Esophagus muscularis mucosa (tissue), 4 donors: ENCODE measurements at regions not wholly inside any gene's neighbourhood (a gene's known extent, or its start where the extent isn't known, plus 50 kb on each side); places are given as distances from the start of the nearest gene placed in this dataset.

Experiments
- EP300 ChIP-seq: sonication (generic); formaldehyde crosslinking; IDR thresholded peaks from one replicate; pipeline ENCODE4 v1.6.1; 2017; ENCODE audit warnings: antibody characterized with exemption
- POLR2A ChIP-seq: fragments of 450-650 bp; IDR thresholded peaks from one replicate; pipeline ENCODE4 v1.6.1; 2017; ENCODE audit warnings: antibody characterized with exemption, moderate library complexity, mild to moderate bottlenecking, low read depth
- POLR2AphosphoS5 ChIP-seq, 2 donors: sonication (generic); formaldehyde crosslinking; IDR thresholded peaks; one replicate each; pipeline ENCODE4 v1.6.1; 2017; ENCODE audit warnings: antibody characterized with exemption in 2 of 2
- TF ChIP-seq, protein P1 (sequence below), 3 experiments: fragments of 200-600 bp in 2 of 3; fragments of 450-650 bp in 1 of 3; sonication (generic) in 2 of 3; IDR thresholded peaks; one replicate each; pipeline ENCODE4 v1.5.1; 2017 to 2019; ENCODE audit warnings: antibody characterized with exemption in 3 of 3, mild to moderate bottlenecking in 2 of 3, moderate library complexity in 1 of 3

DNA sequence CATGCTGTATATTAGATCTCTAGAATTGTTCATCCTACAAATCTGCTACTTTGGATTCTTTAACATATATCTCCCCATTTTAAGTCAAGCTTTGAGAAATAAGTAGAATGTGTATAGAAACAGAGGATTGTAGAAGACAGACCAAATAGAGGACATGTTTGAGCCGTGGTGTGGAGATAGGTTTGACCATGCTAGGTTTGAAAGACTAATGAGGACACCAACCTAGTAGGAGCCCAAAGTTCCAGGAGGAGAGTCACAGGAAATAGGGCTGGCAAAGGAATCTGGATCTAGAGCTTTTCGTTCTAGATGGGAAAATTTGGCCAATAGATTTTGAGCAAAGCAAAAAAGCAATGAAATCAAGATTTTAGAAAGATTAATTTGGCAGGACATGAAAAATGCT lies 60.5 kb upstream of the TBX20 start:
- no peak for TF ChIP-seq POLR2A
- no peak for TF ChIP-seq POLR2AphosphoS5 (IDR thresholded peaks at IDR 0.05)
- no peak for TF ChIP-seq EP300
- TF ChIP-seq, protein P1, sequence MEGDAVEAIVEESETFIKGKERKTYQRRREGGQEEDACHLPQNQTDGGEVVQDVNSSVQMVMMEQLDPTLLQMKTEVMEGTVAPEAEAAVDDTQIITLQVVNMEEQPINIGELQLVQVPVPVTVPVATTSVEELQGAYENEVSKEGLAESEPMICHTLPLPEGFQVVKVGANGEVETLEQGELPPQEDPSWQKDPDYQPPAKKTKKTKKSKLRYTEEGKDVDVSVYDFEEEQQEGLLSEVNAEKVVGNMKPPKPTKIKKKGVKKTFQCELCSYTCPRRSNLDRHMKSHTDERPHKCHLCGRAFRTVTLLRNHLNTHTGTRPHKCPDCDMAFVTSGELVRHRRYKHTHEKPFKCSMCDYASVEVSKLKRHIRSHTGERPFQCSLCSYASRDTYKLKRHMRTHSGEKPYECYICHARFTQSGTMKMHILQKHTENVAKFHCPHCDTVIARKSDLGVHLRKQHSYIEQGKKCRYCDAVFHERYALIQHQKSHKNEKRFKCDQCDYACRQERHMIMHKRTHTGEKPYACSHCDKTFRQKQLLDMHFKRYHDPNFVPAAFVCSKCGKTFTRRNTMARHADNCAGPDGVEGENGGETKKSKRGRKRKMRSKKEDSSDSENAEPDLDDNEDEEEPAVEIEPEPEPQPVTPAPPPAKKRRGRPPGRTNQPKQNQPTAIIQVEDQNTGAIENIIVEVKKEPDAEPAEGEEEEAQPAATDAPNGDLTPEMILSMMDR (IDR thresholded peaks at IDR 0.05) = no peak
